ENCODE measurements at regions not wholly inside any gene's neighbourhood (a gene's known extent, or its start where the extent isn't known, plus 50 kb on each side); places are given as distances from the start of the nearest gene placed in this dataset.
"Not testable (repeated sequence)": the region's sequence is repeated elsewhere in the genome, so short reads cannot be mapped to it uniquely, and the experiment has no call there.

DNA sequence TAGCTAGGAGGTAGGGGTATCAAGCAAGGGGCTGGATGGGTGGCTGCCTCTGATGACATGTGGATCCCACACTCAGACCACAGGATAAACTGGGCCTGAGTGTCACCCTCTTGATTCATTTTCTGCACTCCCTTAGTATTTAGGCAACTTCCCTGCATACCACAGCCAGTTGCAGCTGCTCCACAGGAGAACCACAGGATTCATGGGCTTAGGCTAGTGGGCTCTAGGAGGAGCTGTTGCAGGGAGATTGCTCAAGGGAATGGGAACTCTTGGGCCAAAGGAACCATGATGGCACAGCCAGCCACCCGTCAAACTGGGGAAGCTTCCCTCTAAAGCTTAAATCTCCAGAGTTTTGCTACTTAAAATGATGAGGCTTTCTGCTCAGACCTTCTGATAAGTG lies 269.7 kb upstream of the ASIC2 start:
- DNase-seq (ENCODE audit: low read depth, low spot score) = no peak

DNA sequence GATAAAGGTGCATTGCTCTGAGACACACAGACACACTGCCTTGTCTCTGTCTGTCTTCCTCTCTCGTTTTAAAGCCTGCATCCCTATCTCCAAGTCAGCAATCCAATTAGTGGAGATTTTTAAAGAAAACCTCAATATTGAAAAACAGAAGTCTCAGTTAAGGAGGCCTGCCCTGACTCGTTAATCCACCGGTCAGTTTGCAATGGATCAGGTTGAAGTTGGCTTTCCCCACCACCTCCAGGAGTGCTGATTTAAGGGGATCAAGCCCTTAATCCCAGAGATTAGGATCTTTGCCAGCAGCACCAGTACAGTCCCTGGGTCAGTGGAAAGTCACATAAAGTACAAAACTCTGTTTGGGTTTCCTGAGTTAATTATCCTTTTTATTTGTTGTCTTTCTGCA lies 271.1 kb upstream of the ASIC2 start:
- no peak for DNase-seq (ENCODE audit: low read depth, low spot score)

DNA sequence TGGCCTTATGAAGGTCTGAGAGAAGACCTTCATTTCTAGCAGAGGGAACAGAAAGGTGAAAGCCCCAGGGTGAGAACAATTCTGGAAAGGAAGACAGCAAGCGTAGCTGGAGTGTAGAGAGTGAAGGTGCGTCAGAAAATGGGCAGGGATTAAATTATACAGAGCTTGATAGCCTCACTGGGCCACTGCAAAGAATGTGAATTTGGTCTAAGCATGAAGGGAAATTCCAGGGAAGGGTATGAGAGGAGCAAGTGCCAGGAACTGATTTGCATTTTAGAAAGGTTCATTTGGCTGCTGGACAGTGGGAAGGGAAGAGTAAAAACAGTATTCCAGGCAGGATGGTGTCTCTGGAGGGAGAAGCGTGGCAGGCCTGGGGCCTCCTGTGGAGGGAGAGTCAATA lies 274.1 kb upstream of the ASIC2 start:
- DNase-seq (ENCODE audit: low read depth, low spot score) = no peak

DNA sequence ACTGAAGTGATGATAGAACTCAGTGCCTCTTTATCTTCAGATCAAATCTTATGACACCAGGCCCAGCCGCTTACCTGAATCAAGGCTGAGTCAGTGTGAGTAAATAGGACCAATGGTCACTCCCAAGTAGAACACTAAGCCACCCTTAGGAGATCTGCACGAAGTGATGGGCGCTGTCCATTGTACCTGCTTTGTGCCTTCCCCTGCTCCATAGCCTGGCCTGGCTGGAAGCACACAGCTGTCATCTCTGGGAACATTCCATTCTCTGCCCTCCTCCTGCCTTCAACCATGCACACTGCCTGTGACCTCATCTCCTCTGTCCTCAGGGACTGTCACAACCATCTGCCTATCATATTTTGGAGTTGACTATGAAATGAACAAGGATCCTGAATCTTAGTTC lies 279.5 kb upstream of the ASIC2 start:
- DNase-seq (ENCODE audit: low read depth, low spot score) = no peak

DNA sequence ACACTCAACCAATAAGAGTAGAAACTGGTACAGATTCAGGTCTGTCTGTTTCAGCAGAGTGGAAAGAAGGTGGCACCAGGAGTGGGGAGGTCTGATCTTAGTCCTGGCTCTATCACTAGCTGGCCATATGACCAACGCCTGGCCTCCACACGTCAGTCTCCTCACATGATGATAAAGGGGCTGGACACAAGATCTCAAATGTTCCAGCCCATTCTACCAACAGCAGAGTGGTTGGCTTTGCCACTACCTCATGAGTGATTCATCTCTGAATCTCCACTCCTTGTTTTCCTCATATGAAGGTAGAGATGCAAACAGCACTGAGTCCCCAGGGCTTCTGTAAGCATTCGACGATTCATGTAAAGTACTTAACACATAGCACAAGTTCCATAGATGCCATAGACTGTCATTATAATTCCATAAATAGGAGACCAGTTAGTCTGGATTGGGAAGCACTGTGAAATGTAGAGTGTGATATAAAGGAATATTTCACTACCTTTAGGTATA lies 281.9 kb upstream of the ASIC2 start:
- no peak for DNase-seq (ENCODE audit: low read depth, low spot score)

DNA sequence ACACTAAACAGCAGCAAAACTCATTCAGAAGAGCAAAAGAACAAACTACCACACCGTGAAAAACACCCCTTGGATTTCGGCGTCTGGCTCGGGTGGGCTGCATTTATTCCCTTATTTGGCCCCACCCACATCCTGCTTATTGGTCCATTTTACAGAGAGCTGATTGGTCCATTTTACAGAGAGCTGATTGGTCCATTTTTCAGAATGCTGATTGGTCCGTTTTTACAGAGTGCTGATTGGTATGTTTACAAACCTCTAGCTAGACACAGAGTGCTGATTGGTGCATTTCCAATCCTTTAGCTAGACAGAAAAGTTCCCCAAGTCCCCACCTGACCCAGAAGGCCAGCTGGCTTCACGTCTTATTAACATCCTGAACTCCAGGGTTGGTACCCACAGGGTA lies 286.6 kb upstream of the ASIC2 start:
- not testable (repeated sequence) for DNase-seq (ENCODE audit: low read depth, low spot score)

DNA sequence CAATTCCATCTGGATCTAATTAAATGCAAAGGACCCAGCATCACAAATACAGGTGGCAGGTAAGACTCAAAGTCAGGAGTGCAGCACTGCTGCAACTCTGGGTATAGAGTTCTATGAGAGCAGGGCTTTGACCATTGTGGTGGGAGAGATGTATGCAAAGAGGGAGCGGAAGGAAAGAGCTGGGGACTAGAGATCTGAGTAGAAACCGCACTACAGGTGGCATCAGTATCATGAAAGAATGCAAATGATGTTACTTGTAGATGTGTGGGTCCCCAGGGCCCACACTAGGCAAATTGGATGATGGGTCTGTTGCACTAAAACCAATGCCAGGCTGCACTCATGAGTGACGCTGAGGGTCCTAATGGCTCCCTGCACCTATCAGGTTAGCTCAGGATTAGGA lies 287.1 kb upstream of the ASIC2 start:
- DNase-seq (ENCODE audit: low read depth, low spot score) = no peak

DNA sequence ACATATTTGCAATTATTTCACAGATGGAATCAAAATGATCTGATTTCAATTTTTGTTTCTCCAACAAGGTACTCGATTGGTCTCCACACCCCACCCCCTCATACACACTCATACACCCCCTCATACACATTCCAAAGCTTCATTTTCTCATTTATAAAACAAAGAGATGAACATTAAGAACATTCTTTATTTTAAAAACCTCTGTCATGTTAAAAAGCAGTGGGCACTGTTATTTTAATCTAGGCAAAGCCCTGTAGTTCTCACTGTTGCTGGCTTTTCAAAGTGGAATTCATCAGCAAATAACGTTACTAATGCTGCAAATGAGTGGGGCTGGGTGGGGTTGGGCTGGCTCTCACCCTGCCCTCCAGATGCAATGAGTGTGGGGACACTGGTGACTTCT lies 289.6 kb upstream of the ASIC2 start:
- DNase-seq (ENCODE audit: low read depth, low spot score) = no peak

DNA sequence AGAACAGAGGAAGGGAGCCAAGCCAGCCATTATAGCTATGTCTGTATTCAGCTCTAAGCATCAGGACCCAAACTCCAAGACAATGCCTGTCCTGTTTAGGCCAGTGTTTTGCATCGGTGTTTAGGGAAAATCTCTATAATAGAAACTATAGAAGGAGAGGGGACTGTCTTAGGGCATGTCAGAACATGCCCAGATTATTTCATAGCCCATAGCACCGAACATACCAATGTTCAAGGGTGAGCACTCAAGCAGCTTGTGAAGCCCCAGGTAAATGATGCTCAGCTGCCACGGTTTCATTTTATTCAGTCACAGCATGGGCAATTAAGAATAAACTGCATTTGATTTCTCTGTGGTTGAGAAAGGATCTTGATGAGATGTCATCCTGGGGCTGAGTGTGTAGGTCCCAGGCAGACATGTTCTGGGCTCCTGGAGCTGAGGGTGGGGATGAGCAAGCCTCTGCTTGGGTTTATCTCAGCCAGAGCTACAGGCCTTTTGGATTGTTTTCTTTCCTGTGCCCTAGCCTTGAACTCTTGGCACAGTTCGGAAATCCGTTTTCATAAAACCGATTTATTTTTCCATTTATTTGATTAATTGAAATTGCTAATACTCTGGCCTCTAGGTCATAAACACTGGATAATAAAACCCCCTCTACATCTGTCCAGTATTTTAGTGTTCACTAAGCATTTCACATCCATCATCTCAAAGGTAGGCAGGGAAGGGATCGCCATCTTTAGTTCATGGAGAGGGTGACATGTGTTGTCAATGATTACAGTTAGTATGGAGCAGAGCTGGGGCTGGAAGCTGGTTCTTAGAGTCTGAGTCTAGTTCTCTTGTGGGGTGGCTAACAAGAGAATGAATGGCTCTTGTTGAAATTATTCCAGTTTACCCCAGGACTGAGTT lies 290.7 kb upstream of the ASIC2 start:
- no peak for DNase-seq (ENCODE audit: low read depth, low spot score)

DNA sequence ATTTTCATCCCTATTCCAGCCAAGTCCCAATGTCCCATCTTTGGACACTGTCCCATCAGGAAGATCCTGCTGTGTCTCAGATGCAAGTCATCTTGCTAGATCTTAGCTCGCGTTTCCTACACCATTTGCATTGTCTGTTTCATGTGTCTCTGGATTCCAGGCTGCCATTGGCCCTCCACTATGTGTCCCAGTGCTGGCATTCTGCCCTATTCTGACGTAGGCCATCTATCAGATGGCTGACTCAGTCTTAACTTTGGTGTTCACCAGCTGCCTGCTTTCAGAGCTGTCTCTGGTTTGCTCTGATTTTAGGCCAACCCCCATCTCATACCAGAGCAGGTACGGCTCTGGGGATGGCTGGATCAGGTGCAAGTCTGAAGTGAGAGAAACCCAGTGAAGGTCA lies 300.9 kb upstream of the ASIC2 start:
- no peak for DNase-seq (ENCODE audit: low read depth, low spot score)

DNA sequence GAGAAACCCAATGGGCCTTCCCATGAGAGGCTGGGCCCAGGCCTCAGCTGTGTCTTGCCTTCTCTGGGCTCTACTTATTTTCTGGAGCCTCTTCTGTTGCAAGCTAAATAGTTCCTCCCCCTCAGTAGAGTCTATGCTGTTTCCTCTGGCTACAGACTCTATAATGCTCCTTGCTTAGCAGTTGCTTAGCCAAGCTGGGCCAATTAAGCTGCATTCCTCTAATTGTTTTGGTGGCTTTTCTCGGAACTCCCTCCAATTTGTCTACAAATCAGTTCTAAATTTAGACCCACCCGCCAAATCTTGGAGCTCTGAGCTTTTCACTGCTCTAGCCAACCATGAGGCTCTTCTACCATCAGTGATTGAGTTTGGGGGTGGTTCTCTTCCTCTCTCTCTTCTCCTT lies 302.7 kb upstream of the ASIC2 start:
- DNase-seq (ENCODE audit: low read depth, low spot score) = no peak

DNA sequence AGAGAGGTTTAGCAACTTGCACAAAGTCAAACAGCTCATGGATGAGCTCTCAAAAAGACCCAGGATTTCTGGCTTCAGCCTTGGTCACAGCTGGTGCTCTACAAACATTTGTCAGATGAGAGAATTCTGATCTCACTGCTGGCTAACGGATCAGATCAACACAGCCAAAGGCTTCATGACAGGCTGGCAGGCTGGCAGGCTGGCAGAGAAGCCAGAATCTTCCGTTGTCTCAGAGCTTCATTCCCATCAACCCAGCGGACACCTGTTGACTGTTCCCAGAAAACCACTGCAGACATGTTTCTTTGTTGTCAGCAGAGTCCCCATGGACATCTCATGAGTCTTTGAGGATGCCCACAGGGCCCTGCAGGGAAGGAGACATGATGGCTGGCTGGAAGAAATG lies 303.8 kb upstream of the ASIC2 start:
- no peak for DNase-seq (ENCODE audit: low read depth, low spot score)

DNA sequence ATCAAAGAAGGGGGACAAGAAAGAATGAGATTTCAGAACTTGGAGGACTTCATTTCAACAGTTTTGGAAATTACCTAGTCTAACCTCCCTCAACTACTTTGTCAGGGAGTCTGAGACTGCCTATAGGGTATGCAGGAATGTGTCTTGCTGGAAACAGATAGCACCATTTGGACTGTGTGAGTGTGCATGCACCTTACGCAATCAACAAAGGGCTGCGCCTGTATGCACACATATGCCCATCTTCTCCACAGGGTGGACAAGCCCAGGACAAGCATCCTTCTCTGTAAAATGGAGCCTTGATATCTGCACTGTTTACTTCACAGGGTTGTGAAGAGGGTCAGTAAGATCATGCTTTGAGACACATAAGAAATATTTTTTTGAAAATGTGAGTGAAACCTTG lies 305.7 kb upstream of the ASIC2 start:
- DNase-seq (ENCODE audit: low read depth, low spot score) = no peak

DNA sequence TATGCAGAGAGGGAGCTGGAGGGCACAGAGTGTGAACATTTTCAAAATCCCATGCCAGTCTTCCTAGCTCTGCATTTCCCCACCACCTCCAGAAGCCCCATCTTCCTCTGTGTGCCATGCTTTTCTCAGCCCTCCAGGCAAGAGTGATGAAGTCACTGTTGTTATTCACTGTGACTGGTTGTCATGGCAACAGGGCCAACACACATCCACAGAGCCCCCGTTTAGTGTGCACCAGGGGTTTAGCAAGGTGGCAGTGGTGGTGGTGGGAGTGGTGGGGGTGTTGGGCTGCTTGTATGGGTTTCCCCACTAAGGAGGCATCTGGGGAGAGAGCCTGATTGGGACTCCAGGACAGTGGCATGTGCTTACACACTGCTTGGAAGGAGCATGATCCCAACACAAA lies 309.9 kb upstream of the ASIC2 start:
- DNase-seq (ENCODE audit: low read depth, low spot score) = no peak

DNA sequence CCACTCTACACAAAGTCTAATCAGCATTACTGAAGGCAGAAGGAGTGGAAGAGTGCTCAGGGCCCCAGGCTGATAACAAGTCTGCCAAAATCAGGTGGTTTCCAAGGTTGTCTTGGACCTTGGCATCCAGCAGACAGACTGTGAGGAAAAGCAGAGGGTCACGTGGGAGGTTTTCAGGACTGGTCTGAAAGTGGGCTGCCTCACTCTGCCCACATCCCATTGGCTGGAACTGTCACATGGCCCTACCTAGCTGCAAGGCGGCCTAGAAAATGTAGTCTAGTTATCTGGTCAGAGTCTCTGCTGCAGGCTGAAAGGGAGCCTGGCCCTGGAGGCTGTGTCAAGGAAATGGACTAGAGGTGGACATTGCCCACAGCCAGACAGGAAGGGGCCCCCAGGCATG lies 310.7 kb upstream of the ASIC2 start:
- DNase-seq (ENCODE audit: low read depth, low spot score) = no peak

DNA sequence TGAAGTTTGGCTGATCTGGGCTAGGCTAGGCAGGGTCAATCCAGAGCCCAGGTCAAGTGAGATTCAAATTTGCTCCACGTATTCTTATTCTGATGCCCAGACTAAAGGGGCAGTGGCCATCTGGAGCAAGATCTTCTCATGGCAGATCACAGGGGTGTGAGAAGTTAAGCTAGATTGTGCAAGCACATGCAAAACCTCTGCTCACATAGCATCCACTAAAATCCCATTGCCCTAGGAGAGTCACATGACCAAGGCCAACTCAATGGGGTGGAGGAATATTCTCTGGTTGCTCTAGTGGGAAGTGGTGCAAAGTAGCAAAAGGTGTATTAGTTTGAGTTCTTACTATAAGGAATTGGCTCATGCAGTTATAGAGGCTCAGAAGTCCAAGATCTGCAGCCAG lies 318.4 kb upstream of the ASIC2 start:
- DNase-seq (ENCODE audit: low read depth, low spot score) = no peak

DNA sequence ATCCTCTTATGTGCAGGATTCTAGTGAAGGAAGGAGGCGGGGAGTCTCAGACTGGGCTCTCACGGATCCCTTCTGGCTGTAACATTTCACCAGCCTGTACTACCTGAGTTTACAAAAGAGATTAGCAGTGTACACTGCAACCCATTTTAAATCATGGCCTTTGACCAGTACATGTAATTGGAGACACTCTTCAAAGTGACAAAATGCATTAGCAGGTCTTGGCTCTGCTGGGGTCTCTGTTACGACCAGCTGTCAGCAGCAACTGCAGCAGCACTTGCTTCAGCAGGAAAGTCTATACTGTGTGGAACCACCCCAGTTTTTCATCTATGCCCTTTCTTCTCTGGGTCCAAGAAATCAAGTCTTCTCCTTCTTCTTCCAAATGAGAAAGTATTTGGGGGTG lies 322.8 kb upstream of the ASIC2 start:
- DNase-seq (ENCODE audit: low read depth, low spot score) = no peak

DNA sequence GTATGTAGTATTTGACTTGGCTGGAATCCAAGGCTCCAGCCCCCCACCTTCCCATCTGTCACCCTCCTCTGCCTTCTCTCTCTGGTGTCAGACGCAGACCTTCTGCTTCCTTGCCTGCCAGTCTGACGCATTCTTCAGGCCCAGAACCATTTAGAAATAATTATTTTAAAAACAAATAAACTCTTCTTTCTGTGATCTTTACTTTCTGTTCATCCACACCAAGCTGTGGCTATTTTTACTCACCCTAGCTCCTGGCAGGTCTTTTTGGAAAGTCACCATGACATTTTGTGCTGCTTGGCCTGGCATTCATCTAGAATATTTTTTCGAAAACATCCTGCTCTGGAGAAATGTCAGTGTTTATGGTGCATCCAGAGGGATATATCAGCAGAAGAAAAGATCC lies 330.7 kb upstream of the ASIC2 start:
- no peak for DNase-seq (ENCODE audit: low read depth, low spot score)

DNA sequence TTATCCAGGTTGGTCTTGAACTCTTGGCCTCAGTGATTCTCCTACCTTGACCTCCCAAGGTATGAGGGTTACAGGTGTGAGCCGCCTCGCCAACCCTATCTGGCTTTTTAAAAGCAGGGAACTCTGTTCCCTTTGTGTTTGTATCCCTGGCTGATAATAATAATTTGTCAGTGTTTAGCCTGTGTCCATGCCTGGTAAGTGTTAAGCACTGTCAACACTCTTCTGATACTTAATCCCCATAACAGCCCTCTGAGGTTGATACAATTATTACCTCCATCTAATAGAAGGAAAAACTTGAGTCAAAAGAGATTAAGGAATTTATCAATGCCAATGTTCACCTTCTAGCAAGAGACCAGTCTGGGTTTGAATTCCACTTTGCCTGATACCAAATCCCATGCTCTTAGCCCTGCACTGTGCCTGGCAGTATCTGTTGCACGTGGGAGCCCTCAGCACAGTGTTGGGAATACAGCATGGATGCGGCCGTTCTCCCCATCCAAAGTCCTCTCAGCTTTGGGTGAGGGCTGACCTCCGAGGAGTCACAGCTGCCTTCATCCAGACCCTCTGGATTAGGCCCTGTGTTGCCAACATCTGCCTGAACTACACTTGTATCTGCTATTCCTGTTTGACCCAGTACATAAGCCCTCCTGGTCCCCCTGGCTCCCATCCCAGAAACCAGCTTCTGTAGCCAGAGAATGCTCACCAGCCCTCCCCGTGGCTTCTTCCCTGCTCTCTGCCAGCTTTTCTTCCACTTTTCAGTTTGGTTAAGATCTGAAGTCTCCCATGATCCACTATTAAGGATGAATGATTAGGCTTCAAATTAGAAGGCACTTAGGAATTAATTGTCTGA lies 335.6 kb upstream of the ASIC2 start:
- DNase-seq (ENCODE audit: low read depth, low spot score) = no peak

DNA sequence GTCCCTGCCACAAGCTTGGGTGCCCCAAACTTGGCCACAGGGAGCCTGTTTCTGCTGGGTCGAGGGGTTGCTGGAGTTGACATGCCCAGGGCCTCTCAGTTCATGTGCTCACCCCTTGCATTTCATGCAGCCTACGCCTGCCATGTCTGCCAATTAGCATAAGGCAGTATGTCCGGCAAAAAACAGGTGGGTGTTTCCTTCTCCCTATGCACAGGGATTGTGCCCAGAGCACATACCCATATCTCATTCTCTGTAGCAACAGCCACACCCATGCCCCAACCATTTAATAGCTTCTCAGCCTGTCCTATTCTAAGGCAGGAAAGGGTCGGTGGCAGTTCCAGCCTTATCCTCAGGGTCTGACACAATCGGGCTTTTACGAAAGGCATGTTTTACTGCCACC lies 340.4 kb upstream of the ASIC2 start:
- no peak for DNase-seq (ENCODE audit: low read depth, low spot score)

DNA sequence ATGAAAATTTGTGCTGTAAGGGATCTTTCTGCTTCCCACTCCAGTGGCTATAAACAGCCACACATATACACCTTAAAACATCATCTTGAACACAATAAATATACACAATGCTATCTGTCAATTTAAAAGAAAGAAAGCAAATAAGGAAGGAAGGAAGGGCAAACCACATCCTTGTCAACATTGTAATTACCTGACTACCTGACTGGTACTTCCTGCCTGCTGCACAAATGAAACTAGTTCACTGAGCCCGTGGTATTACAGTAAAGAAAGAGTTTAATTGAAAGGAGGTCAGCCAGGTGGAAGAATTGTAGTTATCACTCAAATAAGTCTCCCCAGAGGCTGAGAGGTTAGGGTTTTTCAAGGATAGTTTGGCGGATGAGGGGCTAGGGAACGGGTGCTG lies 344.4 kb upstream of the ASIC2 start:
- no peak for DNase-seq (ENCODE audit: low read depth, low spot score)

DNA sequence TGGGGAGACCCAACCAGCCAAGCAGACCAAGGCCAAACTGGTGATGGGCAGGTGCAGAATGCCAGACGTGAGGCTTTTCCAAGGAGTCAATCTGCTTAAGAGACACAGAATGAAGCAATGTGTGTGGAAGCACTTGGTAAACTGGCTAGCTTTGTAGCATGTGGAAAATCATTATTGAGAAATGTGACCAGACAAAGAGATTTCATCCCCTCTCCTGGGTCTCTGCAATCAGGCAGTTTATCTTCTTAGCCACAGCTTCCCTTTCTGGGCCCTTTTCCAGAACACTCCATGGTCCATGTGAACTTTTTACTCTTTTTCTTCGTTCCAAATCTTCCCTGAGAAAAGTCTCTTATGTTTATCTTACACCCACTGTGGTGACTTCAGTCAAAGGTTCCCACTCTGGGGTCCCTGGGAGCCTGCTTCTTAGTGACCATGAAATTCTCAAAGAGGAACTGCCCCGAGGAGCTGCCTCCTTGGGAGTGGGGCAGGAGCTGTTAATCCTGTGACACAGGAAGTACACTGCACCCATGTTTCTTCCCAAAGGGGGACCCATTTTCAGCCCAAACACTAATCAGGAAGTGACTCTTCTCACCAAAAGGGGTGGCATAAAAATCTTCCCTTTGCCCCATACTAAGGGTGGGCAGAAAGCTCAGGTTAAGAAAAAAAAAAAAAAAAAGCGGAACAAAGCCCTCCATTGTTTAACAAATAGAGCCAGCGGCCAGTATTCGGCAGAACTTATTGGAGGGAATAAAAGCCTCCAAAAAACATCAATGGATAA lies 346.2 kb upstream of the ASIC2 start:
- DNase-seq (ENCODE audit: low read depth, low spot score) = no peak
